ENCODE measurements at regions not wholly inside any gene's neighbourhood (a gene's known extent, or its start where the extent isn't known, plus 50 kb on each side); places are given as distances from the start of the nearest gene placed in this dataset.

- no peak for TF ChIP-seq SP1 (CRISPR knock-in tag; conservative IDR thresholded peaks at IDR 0.05)
- TF ChIP-seq, protein P1, sequence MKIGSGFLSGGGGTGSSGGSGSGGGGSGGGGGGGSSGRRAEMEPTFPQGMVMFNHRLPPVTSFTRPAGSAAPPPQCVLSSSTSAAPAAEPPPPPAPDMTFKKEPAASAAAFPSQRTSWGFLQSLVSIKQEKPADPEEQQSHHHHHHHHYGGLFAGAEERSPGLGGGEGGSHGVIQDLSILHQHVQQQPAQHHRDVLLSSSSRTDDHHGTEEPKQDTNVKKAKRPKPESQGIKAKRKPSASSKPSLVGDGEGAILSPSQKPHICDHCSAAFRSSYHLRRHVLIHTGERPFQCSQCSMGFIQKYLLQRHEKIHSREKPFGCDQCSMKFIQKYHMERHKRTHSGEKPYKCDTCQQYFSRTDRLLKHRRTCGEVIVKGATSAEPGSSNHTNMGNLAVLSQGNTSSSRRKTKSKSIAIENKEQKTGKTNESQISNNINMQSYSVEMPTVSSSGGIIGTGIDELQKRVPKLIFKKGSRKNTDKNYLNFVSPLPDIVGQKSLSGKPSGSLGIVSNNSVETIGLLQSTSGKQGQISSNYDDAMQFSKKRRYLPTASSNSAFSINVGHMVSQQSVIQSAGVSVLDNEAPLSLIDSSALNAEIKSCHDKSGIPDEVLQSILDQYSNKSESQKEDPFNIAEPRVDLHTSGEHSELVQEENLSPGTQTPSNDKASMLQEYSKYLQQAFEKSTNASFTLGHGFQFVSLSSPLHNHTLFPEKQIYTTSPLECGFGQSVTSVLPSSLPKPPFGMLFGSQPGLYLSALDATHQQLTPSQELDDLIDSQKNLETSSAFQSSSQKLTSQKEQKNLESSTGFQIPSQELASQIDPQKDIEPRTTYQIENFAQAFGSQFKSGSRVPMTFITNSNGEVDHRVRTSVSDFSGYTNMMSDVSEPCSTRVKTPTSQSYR (CRISPR knock-in tag; IDR thresholded peaks at IDR 0.05): no peak
- TF ChIP-seq, protein P2, sequence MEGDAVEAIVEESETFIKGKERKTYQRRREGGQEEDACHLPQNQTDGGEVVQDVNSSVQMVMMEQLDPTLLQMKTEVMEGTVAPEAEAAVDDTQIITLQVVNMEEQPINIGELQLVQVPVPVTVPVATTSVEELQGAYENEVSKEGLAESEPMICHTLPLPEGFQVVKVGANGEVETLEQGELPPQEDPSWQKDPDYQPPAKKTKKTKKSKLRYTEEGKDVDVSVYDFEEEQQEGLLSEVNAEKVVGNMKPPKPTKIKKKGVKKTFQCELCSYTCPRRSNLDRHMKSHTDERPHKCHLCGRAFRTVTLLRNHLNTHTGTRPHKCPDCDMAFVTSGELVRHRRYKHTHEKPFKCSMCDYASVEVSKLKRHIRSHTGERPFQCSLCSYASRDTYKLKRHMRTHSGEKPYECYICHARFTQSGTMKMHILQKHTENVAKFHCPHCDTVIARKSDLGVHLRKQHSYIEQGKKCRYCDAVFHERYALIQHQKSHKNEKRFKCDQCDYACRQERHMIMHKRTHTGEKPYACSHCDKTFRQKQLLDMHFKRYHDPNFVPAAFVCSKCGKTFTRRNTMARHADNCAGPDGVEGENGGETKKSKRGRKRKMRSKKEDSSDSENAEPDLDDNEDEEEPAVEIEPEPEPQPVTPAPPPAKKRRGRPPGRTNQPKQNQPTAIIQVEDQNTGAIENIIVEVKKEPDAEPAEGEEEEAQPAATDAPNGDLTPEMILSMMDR (IDR thresholded peaks at IDR 0.05): no peak
- TF ChIP-seq NR2C2 (CRISPR knock-in tag; IDR thresholded peaks at IDR 0.05): no peak
- TF ChIP-seq FOXK1 (CRISPR knock-in tag; IDR thresholded peaks at IDR 0.05): no peak
- no peak for TF ChIP-seq ESRRA (CRISPR knock-in tag; IDR thresholded peaks at IDR 0.05; ENCODE audit: borderline replicate concordance)
- TF ChIP-seq ELF4 (CRISPR knock-in tag; IDR thresholded peaks at IDR 0.05; ENCODE audit: low read depth): no peak
- no peak for TF ChIP-seq ZNF138 (CRISPR knock-in tag; conservative IDR thresholded peaks at IDR 0.05)
Measured at GRCh38 chr7:131254211-131254610, 73.5 kb upstream of the MKLN1 start.

Measured in WTC11 (cell line).